GM18511 (cell line): ENCODE measurements at regions not wholly inside any gene's neighbourhood (a gene's known extent, or its start where the extent isn't known, plus 50 kb on each side); places are given as distances from the start of the nearest gene placed in this dataset.
A peak's percentile ranks its signal among the peaks of the same experiment; 100 is the strongest.
"Not testable (repeated sequence)": the region's sequence is repeated elsewhere in the genome, so short reads cannot be mapped to it uniquely, and the experiment has no call there.

Source experiments
- ATAC-seq: cut with Tn5 transposase; IDR thresholded peaks from one replicate; pipeline ENCODE4 v1.9.1; 2021; ENCODE audit warnings: mild to moderate bottlenecking, moderate library complexity; ENCODE audit not compliant: unreplicated experiment

GRCh38 chr1:234851450-234852438 is 241.8 kb upstream of the IRF2BP2 start:
- peak; percentile 86 for ATAC-seq

- ATAC-seq = no peak
Measured at GRCh38 chr1:234849832-234850231, 239.9 kb upstream of the IRF2BP2 start.

GRCh38 chr1:234848972-234849649 is 239.1 kb upstream of the IRF2BP2 start:
- no peak for ATAC-seq

GRCh38 chr1:234846813-234847212 is 236.8 kb upstream of the IRF2BP2 start:
- not testable (repeated sequence) for ATAC-seq

- ATAC-seq = no peak
Measured at GRCh38 chr1:234845836-234846235, 235.9 kb upstream of the IRF2BP2 start.

GRCh38 chr1:234845097-234845660 is 235.2 kb upstream of the IRF2BP2 start:
- ATAC-seq = no peak

- no peak for ATAC-seq
Measured at GRCh38 chr1:234844479-234845031, 234.6 kb upstream of the IRF2BP2 start.

- ATAC-seq = no peak
Measured at GRCh38 chr1:234843946-234844345, 234.0 kb upstream of the IRF2BP2 start.

GRCh38 chr1:234842726-234843641 is 233.0 kb upstream of the IRF2BP2 start:
- ATAC-seq = peak; percentile 77

GRCh38 chr1:234841710-234842231 is 231.8 kb upstream of the IRF2BP2 start:
- ATAC-seq = peak; percentile 31

GRCh38 chr1:234841281-234841680 is 231.3 kb upstream of the IRF2BP2 start:
- ATAC-seq = no peak

GRCh38 chr1:234840843-234841242 is 230.9 kb upstream of the IRF2BP2 start:
- no peak for ATAC-seq

- no peak for ATAC-seq
Measured at GRCh38 chr1:234840253-234840652, 230.3 kb upstream of the IRF2BP2 start.

GRCh38 chr1:234839663-234840062 is 229.7 kb upstream of the IRF2BP2 start:
- no peak for ATAC-seq

GRCh38 chr1:234838820-234839219 is 228.8 kb upstream of the IRF2BP2 start:
- ATAC-seq = no peak

GRCh38 chr1:234838182-234838581 is 228.2 kb upstream of the IRF2BP2 start:
- ATAC-seq = no peak

- ATAC-seq = no peak
Measured at GRCh38 chr1:234837713-234838112, 227.7 kb upstream of the IRF2BP2 start.

- no peak for ATAC-seq
Measured at GRCh38 chr1:234836776-234837357, 226.9 kb upstream of the IRF2BP2 start.

- no peak for ATAC-seq
Measured at GRCh38 chr1:234836045-234836681, 226.2 kb upstream of the IRF2BP2 start.
